ENCODE measurements at regions not wholly inside any gene's neighbourhood (a gene's known extent, or its start where the extent isn't known, plus 50 kb on each side); places are given as distances from the start of the nearest gene placed in this dataset.

GRCh38 chr12:74770552-74770951 is 232.9 kb downstream of the ATXN7L3B start:
- intact Hi-C loops (cut with micrococcal nuclease; ENCODE audit: unreplicated experiment) (no loop called here), in situ Hi-C loops (cut with HindIII; ENCODE audit: low pct_unique_long_range_greater_than_20kb, low sequenced_read_pairs) (no loop called here)
- Histone ChIP-seq H3K4me1 (ENCODE audit: control insufficient read depth, insufficient read depth, low read length) (no peaks in the 10 kb centered on the region), H3K36me3 (ENCODE audit: control insufficient read depth, insufficient read depth, low read length) (no peaks in the 10 kb centered on the region), H3K27ac (ENCODE audit: low read length) (no peak overlapping the region), H3K4me3 (ENCODE audit: low read depth in 2 of 2, low read length in 2 of 2) (no peak overlapping the region), H3K9me3 (ENCODE audit: control insufficient read depth, insufficient read depth, low read depth, low read length) (no peaks in the 10 kb centered on the region), H3K27me3 (ENCODE audit: control insufficient read depth, insufficient read depth, low read length) (no peaks in the 10 kb centered on the region)
- no peak for DNase-seq (ENCODE audit: low read depth, low spot score)
- no peak for ATAC-seq
- no TSS peak for BruUV-seq (replicated peaks)
- CTCF ChIA-PET = no interaction called here
- TF ChIP-seq, protein P1, sequence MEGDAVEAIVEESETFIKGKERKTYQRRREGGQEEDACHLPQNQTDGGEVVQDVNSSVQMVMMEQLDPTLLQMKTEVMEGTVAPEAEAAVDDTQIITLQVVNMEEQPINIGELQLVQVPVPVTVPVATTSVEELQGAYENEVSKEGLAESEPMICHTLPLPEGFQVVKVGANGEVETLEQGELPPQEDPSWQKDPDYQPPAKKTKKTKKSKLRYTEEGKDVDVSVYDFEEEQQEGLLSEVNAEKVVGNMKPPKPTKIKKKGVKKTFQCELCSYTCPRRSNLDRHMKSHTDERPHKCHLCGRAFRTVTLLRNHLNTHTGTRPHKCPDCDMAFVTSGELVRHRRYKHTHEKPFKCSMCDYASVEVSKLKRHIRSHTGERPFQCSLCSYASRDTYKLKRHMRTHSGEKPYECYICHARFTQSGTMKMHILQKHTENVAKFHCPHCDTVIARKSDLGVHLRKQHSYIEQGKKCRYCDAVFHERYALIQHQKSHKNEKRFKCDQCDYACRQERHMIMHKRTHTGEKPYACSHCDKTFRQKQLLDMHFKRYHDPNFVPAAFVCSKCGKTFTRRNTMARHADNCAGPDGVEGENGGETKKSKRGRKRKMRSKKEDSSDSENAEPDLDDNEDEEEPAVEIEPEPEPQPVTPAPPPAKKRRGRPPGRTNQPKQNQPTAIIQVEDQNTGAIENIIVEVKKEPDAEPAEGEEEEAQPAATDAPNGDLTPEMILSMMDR (IDR thresholded peaks at IDR 0.05) = no peak
- TF ChIP-seq SIN3A (IDR thresholded peaks at IDR 0.05; ENCODE audit: borderline replicate concordance, insufficient read depth, low read depth, low read length) (no peak), POLR2AphosphoS5 (IDR thresholded peaks at IDR 0.05; ENCODE audit: low read depth, low read length) (no peak)
- TF ChIP-seq, protein P2, sequence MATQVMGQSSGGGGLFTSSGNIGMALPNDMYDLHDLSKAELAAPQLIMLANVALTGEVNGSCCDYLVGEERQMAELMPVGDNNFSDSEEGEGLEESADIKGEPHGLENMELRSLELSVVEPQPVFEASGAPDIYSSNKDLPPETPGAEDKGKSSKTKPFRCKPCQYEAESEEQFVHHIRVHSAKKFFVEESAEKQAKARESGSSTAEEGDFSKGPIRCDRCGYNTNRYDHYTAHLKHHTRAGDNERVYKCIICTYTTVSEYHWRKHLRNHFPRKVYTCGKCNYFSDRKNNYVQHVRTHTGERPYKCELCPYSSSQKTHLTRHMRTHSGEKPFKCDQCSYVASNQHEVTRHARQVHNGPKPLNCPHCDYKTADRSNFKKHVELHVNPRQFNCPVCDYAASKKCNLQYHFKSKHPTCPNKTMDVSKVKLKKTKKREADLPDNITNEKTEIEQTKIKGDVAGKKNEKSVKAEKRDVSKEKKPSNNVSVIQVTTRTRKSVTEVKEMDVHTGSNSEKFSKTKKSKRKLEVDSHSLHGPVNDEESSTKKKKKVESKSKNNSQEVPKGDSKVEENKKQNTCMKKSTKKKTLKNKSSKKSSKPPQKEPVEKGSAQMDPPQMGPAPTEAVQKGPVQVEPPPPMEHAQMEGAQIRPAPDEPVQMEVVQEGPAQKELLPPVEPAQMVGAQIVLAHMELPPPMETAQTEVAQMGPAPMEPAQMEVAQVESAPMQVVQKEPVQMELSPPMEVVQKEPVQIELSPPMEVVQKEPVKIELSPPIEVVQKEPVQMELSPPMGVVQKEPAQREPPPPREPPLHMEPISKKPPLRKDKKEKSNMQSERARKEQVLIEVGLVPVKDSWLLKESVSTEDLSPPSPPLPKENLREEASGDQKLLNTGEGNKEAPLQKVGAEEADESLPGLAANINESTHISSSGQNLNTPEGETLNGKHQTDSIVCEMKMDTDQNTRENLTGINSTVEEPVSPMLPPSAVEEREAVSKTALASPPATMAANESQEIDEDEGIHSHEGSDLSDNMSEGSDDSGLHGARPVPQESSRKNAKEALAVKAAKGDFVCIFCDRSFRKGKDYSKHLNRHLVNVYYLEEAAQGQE (IDR thresholded peaks at IDR 0.05; ENCODE audit: insufficient read depth in 1 of 2, low read depth in 2 of 2, low read length in 1 of 2) = no peak
- POLR2A ChIA-PET = no interaction called here

DNA sequence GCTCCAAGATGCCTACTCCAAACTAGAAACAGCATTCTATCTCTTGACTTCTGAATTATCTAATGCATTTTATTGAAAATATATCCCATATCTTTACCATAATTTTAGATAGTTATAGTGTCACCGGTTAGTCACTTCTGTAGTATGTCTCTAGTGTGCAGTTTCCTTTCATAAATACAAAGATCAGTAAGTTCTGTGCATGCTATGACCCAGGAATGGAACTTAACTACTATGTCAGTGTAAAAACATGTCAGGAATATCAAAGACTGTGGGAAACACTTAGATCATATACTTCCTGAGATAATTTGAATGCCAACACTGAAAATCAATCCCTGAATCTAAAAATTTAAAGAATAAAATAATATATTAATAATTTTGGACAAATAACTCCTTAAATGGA is 237.6 kb downstream of the ATXN7L3B start:
- ChIA-PET CTCF (no interaction called here), POLR2A (no interaction called here)
- intact Hi-C loops (cut with micrococcal nuclease; ENCODE audit: unreplicated experiment) = no loop called here
- H3K9me3 ChIP-seq (ENCODE audit: control insufficient read depth, insufficient read depth, low read depth, low read length) = no peaks in the 10 kb centered on the region
- H3K27ac ChIP-seq (ENCODE audit: low read length) = no peak overlapping the region
- BruUV-seq (replicated peaks) = no TSS peak
- ATAC-seq (no peak), DNase-seq (ENCODE audit: low read depth, low spot score) (no peak)
- in situ Hi-C loops (cut with HindIII; ENCODE audit: low pct_unique_long_range_greater_than_20kb, low sequenced_read_pairs) = no loop called here
- H3K4me1 ChIP-seq (ENCODE audit: control insufficient read depth, insufficient read depth, low read length) = no peaks in the 10 kb centered on the region
- H3K36me3 ChIP-seq (ENCODE audit: control insufficient read depth, insufficient read depth, low read length) = no peaks in the 10 kb centered on the region
- no peak for TF ChIP-seq POLR2AphosphoS5 (IDR thresholded peaks at IDR 0.05; ENCODE audit: low read depth, low read length)
- no peak for TF ChIP-seq TCF7L2 (IDR thresholded peaks at IDR 0.05; ENCODE audit: low read depth, low read length)
- H3K4me3 ChIP-seq (ENCODE audit: low read depth in 2 of 2, low read length in 2 of 2) = no peak overlapping the region
- no peaks in the 10 kb centered on the region for H3K27me3 ChIP-seq (ENCODE audit: control insufficient read depth, insufficient read depth, low read length)

DNA sequence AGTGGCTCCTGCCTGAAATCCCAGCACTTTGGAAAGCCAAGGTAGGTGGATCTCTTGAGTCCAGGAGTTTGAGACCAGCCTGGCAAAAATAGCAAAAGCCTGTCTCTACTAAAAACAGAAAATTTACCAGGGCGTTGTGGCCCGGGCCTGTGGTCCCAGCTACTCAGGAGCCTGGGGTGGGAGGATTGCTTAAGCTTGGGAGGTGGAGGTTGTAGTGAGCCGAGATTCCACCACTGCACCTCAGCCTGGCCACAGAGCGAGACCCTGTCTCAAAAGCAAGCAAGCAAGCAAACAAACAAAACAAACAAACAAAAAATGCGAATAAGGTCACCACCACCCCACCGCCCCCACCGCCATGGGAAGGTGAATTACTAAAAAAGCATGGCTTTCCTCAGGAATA is 238.7 kb downstream of the ATXN7L3B start:
- intact Hi-C loops (cut with micrococcal nuclease; ENCODE audit: unreplicated experiment) = no loop called here
- POLR2A ChIA-PET = no interaction called here
- H3K4me3 ChIP-seq (ENCODE audit: low read depth in 2 of 2, low read length in 2 of 2) = no peak overlapping the region
- CTCF ChIA-PET = no interaction called here
- in situ Hi-C loops (cut with HindIII; ENCODE audit: low pct_unique_long_range_greater_than_20kb, low sequenced_read_pairs) = no loop called here
- H3K9me3 ChIP-seq (ENCODE audit: control insufficient read depth, insufficient read depth, low read depth, low read length) = no peaks in the 10 kb centered on the region
- no peaks in the 10 kb centered on the region for H3K27me3 ChIP-seq (ENCODE audit: control insufficient read depth, insufficient read depth, low read length)
- H3K36me3 ChIP-seq (ENCODE audit: control insufficient read depth, insufficient read depth, low read length) = no peaks in the 10 kb centered on the region
- DNase-seq (ENCODE audit: low read depth, low spot score) = no peak
- TF ChIP-seq, protein P2 (IDR thresholded peaks at IDR 0.05; ENCODE audit: insufficient read depth in 1 of 2, low read depth in 2 of 2, low read length in 1 of 2) = no peak
- no peak for TF ChIP-seq TCF7L2 (IDR thresholded peaks at IDR 0.05; ENCODE audit: low read depth, low read length)
- no peak for TF ChIP-seq POLR2AphosphoS5 (IDR thresholded peaks at IDR 0.05; ENCODE audit: low read depth, low read length)
- TF ChIP-seq, protein P1 (IDR thresholded peaks at IDR 0.05) = no peak
- no peak for TF ChIP-seq SIN3A (IDR thresholded peaks at IDR 0.05; ENCODE audit: borderline replicate concordance, insufficient read depth, low read depth, low read length)
- H3K27ac ChIP-seq (ENCODE audit: low read length) = no peak overlapping the region
- no peaks in the 10 kb centered on the region for H3K4me1 ChIP-seq (ENCODE audit: control insufficient read depth, insufficient read depth, low read length)
- no TSS peak for BruUV-seq (replicated peaks)
- ATAC-seq = no peak
